Loucy (cell line): ENCODE measurements at regions not wholly inside any gene's neighbourhood (a gene's known extent, or its start where the extent isn't known, plus 50 kb on each side); places are given as distances from the start of the nearest gene placed in this dataset.

Experiments
- EZH2phosphoT487 ChIP-seq: fragments of 200-600 bp; IDR thresholded peaks from 2 replicates; pipeline ENCODE4 v1.6.1; 2018; ENCODE audit warnings: antibody characterized with exemption, mild to moderate bottlenecking, moderate library complexity, borderline replicate concordance
- TF ChIP-seq, protein P1 (sequence below): fragments of 200-600 bp; sonication (generic); conservative IDR thresholded peaks from 2 replicates; pipeline ENCODE4 v1.5.1; 2014; ENCODE audit warnings: mild to moderate bottlenecking, antibody characterized with exemption, low read length

DNA sequence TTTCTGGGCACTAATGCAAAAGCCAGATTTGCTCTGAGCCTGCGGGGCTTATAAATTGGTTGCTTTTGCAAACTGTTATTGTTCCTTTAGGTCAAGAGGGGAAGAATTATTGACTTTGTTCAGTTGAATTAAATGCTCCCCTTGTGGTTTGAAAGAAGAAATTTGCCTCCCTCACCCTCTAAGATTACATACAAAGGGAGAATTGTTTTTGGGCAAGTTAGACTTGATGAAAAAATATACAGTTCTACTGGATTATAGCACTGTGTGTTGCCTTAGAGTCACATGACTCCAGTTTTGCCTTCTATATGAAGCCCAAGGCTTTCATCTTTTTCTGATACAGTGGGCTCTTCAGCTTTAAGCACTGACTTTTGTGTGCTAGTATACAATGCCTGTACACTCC lies 1265.8 kb upstream of the LRRTM3 start:
- TF ChIP-seq, protein P1, sequence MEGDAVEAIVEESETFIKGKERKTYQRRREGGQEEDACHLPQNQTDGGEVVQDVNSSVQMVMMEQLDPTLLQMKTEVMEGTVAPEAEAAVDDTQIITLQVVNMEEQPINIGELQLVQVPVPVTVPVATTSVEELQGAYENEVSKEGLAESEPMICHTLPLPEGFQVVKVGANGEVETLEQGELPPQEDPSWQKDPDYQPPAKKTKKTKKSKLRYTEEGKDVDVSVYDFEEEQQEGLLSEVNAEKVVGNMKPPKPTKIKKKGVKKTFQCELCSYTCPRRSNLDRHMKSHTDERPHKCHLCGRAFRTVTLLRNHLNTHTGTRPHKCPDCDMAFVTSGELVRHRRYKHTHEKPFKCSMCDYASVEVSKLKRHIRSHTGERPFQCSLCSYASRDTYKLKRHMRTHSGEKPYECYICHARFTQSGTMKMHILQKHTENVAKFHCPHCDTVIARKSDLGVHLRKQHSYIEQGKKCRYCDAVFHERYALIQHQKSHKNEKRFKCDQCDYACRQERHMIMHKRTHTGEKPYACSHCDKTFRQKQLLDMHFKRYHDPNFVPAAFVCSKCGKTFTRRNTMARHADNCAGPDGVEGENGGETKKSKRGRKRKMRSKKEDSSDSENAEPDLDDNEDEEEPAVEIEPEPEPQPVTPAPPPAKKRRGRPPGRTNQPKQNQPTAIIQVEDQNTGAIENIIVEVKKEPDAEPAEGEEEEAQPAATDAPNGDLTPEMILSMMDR, result no peak
- TF ChIP-seq EZH2phosphoT487, result no peak
